Liver (tissue), 7 donors: ENCODE measurements at regions not wholly inside any gene's neighbourhood (a gene's known extent, or its start where the extent isn't known, plus 50 kb on each side); places are given as distances from the start of the nearest gene placed in this dataset.

Source experiments
- DNase-seq: peaks from one replicate; pipeline ENCODE4 v3.0.0-alpha.2; 2017; ENCODE audit warnings: low spot score
- H3K27ac ChIP-seq, 2 donors: one replicate each; pipeline ENCODE4 v1.7.0; 2013; ENCODE audit warnings: inconsistent platforms in 2 of 2, low read length in 2 of 2, control low read depth in 1 of 2, low read depth in 1 of 2, mild to moderate bottlenecking in 1 of 2
- H3K27me3 ChIP-seq, 4 donors: one replicate each; pipeline versions ENCODE4 v1.6.1 to v1.7.0; 2013; ENCODE audit warnings: low read length in 3 of 4, inconsistent platforms in 1 of 4, mild to moderate bottlenecking in 1 of 4, moderate library complexity in 1 of 4; ENCODE audit not compliant: control insufficient read depth in 4 of 4, insufficient read depth in 4 of 4
- H3K36me3 ChIP-seq, 4 donors: one replicate each; pipeline versions ENCODE4 v1.6.1 to v1.7.0; 2013; ENCODE audit warnings: low read length in 3 of 4, mild to moderate bottlenecking in 3 of 4, low read depth in 1 of 4, moderate library complexity in 1 of 4; ENCODE audit not compliant: control insufficient read depth in 4 of 4, insufficient read depth in 3 of 4
- H3K4me1 ChIP-seq, 4 donors: one replicate each; pipeline versions ENCODE4 v1.6.1 to v1.7.0; 2013; ENCODE audit warnings: low read length in 3 of 4, mild to moderate bottlenecking in 3 of 4, moderate library complexity in 1 of 4; ENCODE audit not compliant: control insufficient read depth in 4 of 4, insufficient read depth in 4 of 4
- H3K4me3 ChIP-seq, 3 donors: one replicate each; pipeline versions ENCODE4 v1.6.1 to v1.7.0; 2013; ENCODE audit warnings: low read length in 3 of 3, control low read depth in 1 of 3, low read depth in 1 of 3, mild to moderate bottlenecking in 1 of 3
- H3K9ac ChIP-seq, 2 donors: one replicate each; pipeline ENCODE4 v1.7.0; 2013; ENCODE audit warnings: low read length in 2 of 2, mild to moderate bottlenecking in 2 of 2, moderate library complexity in 2 of 2, control low read depth in 1 of 2, low read depth in 1 of 2
- H3K9me3 ChIP-seq, 4 donors: one replicate each; pipeline versions ENCODE4 v1.6.1 to v1.7.0; 2013; ENCODE audit warnings: low read length in 3 of 4; ENCODE audit not compliant: control insufficient read depth in 4 of 4
- EGR1 ChIP-seq, 2 donors: IDR thresholded peaks; 2 replicates each; pipeline ENCODE4 v1.6.1; 2016 to 2018; ENCODE audit warnings: antibody characterized with exemption in 2 of 2, low read depth in 2 of 2
- FOXA1 ChIP-seq: IDR thresholded peaks from 2 replicates; pipeline ENCODE4 v1.6.1; 2016; ENCODE audit warnings: antibody characterized with exemption
- FOXA2 ChIP-seq: IDR thresholded peaks from 2 replicates; pipeline ENCODE4 v1.6.1; 2016; ENCODE audit warnings: antibody characterized with exemption
- GABPA ChIP-seq, 2 donors: IDR thresholded peaks in 1 of 2; conservative IDR thresholded peaks in 1 of 2; 2 replicates each; pipeline ENCODE4 v1.6.1; 2016; ENCODE audit warnings: antibody characterized with exemption in 2 of 2, mild to moderate bottlenecking in 1 of 2, moderate library complexity in 1 of 2
- HNF4A ChIP-seq, 2 donors: conservative IDR thresholded peaks; 2 replicates each; pipeline ENCODE4 v1.6.1; 2016; ENCODE audit warnings: antibody characterized with exemption in 2 of 2, mild to moderate bottlenecking in 2 of 2
- HNF4G ChIP-seq: IDR thresholded peaks from 2 replicates; pipeline ENCODE4 v1.6.1; 2016; ENCODE audit warnings: antibody characterized with exemption
- MAX ChIP-seq: IDR thresholded peaks from 2 replicates; pipeline ENCODE4 v1.6.1; 2016; ENCODE audit warnings: antibody characterized with exemption
- NR2F2 ChIP-seq: IDR thresholded peaks from 2 replicates; pipeline ENCODE4 v1.6.1; 2016; ENCODE audit warnings: antibody characterized with exemption
- RAD21 ChIP-seq, 2 donors: IDR thresholded peaks; 2 replicates each; pipeline ENCODE4 v1.6.1; 2016; ENCODE audit warnings: antibody characterized with exemption in 2 of 2, mild to moderate bottlenecking in 2 of 2
- RXRA ChIP-seq, 2 donors: IDR thresholded peaks; 2 replicates each; pipeline ENCODE4 v1.6.1; 2017 to 2018; ENCODE audit warnings: antibody characterized with exemption in 2 of 2, mild to moderate bottlenecking in 1 of 2
- SP1 ChIP-seq: IDR thresholded peaks from 2 replicates; pipeline ENCODE4 v1.6.1; 2018; ENCODE audit warnings: antibody characterized with exemption, mild to moderate bottlenecking
- TAF1 ChIP-seq: conservative IDR thresholded peaks from 2 replicates; pipeline ENCODE4 v1.6.1; 2016; ENCODE audit warnings: antibody characterized with exemption, mild to moderate bottlenecking
- YY1 ChIP-seq: IDR thresholded peaks from 2 replicates; pipeline ENCODE4 v1.6.1; 2016; ENCODE audit warnings: antibody characterized with exemption, mild to moderate bottlenecking
- WGBS: extraction: QIAGEN DNeasy Blood & Tissue Kit; methylation state at CpG from one replicate; pipeline ENCODE4 v1.1.7; 2013; 5-methylcytosine and 5-hydroxymethylcytosine counted together
- TF ChIP-seq, protein P1 (sequence below): IDR thresholded peaks from 2 replicates; pipeline ENCODE4 v1.6.1; 2016; ENCODE audit warnings: antibody characterized with exemption
- TF ChIP-seq, protein P2 (sequence below): IDR thresholded peaks from 2 replicates; pipeline ENCODE4 v1.6.1; 2016; ENCODE audit warnings: antibody characterized with exemption
- donor health status: healthy.
- donor health status: healthy.
- donor health status: healthy.
- donor health status: healthy.

DNA sequence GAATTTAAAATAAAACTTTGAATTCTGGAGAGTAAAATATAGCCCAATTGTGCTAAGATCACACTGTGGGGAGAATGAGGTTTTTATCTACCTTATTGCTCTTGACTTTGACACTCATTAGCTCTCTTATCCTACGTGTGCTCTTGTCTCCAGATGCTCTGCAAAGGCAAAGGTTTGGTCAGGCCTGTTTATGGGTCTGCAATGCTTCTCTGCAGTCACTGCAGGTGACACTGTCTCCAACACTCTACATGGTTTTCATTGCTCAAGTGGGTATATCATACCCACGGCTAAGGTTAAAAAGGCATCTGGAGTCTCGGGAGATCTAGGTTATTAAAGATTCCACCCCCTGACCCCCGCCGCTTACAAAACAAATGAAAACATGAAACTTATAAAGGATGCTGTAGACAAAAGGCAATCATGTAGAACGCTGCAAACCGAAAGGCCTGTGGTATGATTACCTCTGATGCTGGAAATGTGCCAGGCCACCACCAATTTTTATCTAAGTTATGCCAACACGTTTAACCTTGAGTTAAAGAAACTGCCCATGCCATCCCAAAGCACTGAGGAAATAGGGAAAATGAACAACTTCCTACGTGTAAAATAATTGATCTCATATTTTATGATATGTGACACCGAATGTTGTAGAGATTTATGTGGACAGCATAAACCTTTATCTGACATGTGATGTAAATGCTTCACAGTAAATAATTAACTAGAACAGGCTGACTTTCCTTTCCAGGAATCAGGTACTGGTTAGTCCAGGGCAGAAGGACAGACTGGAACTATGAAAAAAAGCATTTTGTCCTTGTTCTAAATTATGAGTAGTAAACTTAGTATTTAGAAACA is 238.2 kb upstream of the NOX3 start:
- Histone ChIP-seq H3K36me3 (no peaks in the 10 kb centered on the region), H3K27ac (peak overlapping the region in 1 of 2 donors; percentile 38), H3K27me3 (no peaks in the 10 kb centered on the region), H3K9ac (no peak overlapping the region), H3K4me3 (no peak overlapping the region), H3K4me1 (peaks cover 0 to 8% (median 1%) of the 10 kb centered on the region in 4 donors), H3K9me3 (no peaks in the 10 kb centered on the region)
- peak; percentile 4 to 16 for TF ChIP-seq RAD21 (IDR thresholded peaks at IDR 0.05)
- TF ChIP-seq, protein P1, sequence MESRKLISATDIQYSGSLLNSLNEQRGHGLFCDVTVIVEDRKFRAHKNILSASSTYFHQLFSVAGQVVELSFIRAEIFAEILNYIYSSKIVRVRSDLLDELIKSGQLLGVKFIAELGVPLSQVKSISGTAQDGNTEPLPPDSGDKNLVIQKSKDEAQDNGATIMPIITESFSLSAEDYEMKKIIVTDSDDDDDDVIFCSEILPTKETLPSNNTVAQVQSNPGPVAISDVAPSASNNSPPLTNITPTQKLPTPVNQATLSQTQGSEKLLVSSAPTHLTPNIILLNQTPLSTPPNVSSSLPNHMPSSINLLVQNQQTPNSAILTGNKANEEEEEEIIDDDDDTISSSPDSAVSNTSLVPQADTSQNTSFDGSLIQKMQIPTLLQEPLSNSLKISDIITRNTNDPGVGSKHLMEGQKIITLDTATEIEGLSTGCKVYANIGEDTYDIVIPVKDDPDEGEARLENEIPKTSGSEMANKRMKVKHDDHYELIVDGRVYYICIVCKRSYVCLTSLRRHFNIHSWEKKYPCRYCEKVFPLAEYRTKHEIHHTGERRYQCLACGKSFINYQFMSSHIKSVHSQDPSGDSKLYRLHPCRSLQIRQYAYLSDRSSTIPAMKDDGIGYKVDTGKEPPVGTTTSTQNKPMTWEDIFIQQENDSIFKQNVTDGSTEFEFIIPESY = peak; percentile 22
- TF ChIP-seq, protein P2, sequence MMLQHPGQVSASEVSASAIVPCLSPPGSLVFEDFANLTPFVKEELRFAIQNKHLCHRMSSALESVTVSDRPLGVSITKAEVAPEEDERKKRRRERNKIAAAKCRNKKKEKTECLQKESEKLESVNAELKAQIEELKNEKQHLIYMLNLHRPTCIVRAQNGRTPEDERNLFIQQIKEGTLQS = no peak
- peak; percentile 66 to 81 for TF ChIP-seq HNF4A (conservative IDR thresholded peaks at IDR 0.05)
- peak; percentile 86 for TF ChIP-seq SP1
- peak in 1 of 2 donors; percentile 6 for TF ChIP-seq RXRA (IDR thresholded peaks at IDR 0.05)
- DNase-seq = no peak
- 58% methylated on average over 10 of the region's 10 CpGs for WGBS

DNA sequence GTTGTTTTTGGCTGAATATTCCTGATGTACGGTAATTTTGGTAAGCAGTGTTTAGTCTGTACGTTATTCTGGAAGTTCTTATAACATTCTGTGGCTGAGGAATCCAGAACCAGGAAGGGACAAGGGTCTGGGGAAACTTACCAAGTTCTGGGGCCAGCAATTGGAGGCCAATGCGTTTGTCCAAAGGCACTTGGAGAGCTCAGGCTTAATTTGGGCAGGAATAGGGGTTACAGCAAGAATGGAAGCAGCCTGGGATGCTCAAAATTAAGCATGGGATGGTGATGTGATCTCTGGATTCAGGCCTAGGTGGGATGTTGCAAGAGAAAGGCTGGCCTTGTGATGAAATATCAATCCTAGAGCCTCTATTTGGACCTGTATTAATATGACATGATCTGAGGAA is 235.2 kb upstream of the NOX3 start:
- Histone ChIP-seq H3K4me3 (no peak overlapping the region), H3K27me3 (no peaks in the 10 kb centered on the region), H3K4me1 (peaks cover 0 to 8% (median 1%) of the 10 kb centered on the region in 4 donors), H3K9ac (no peak overlapping the region), H3K9me3 (peaks cover 0 to 3% (median 0%) of the 10 kb centered on the region in 4 donors), H3K27ac (no peak overlapping the region), H3K36me3 (no peaks in the 10 kb centered on the region)
- 80% methylated on average over 3 of the region's 3 CpGs for WGBS
- DNase-seq = no peak
- no peak for TF ChIP-seq RXRA (IDR thresholded peaks at IDR 0.05)
- TF ChIP-seq EGR1 (IDR thresholded peaks at IDR 0.05; ENCODE audit: low read depth in 2 of 2) = no peak
- TF ChIP-seq YY1 = no peak
- no peak for TF ChIP-seq HNF4G
- no peak for TF ChIP-seq SP1
- no peak for TF ChIP-seq TAF1
- no peak for TF ChIP-seq RAD21 (IDR thresholded peaks at IDR 0.05)
- TF ChIP-seq FOXA2 = no peak
- no peak for TF ChIP-seq MAX
- TF ChIP-seq GABPA (IDR thresholded peaks at IDR 0.05 in 1 of 2, conservative IDR thresholded peaks at IDR 0.05 in 1 of 2) = no peak
- no peak for TF ChIP-seq NR2F2
- TF ChIP-seq, protein P1 = no peak
- no peak for TF ChIP-seq HNF4A (conservative IDR thresholded peaks at IDR 0.05)
- no peak for TF ChIP-seq FOXA1
